ENCODE measurements at regions not wholly inside any gene's neighbourhood (a gene's known extent, or its start where the extent isn't known, plus 50 kb on each side); places are given as distances from the start of the nearest gene placed in this dataset.

- no peak for TF ChIP-seq MZF1 (tag by site-specific recombination; IDR thresholded peaks at IDR 0.05; ENCODE audit: borderline replicate concordance)
- TF ChIP-seq ZNF549 (tag by site-specific recombination; IDR thresholded peaks at IDR 0.05), result no peak
- no peak for TF ChIP-seq ZNF174 (tag by site-specific recombination; IDR thresholded peaks at IDR 0.05)
- no peak for TF ChIP-seq CTCF (tag by site-specific recombination; IDR thresholded peaks at IDR 0.05)
- TF ChIP-seq ZNF274 (IDR thresholded peaks at IDR 0.05; ENCODE audit: low read length), result no peak
- TF ChIP-seq ZNF274 (tag by site-specific recombination; IDR thresholded peaks at IDR 0.05; ENCODE audit: borderline replicate concordance), result no peak
- TF ChIP-seq ZNF449 (tag by site-specific recombination; IDR thresholded peaks at IDR 0.05), result no peak
- no peak for TF ChIP-seq ZBTB8A (tag by site-specific recombination; IDR thresholded peaks at IDR 0.05)
- TF ChIP-seq GFI1B (tag by site-specific recombination; IDR thresholded peaks at IDR 0.05), result no peak
- TF ChIP-seq ZNF138 (tag by site-specific recombination; IDR thresholded peaks at IDR 0.05; ENCODE audit: borderline replicate concordance), result no peak
- TF ChIP-seq ZNF623 (tag by site-specific recombination; IDR thresholded peaks at IDR 0.05), result no peak
- no peak for TF ChIP-seq ZBTB21 (tag by site-specific recombination; IDR thresholded peaks at IDR 0.05)
- no peak for TF ChIP-seq ZBTB11 (tag by site-specific recombination; conservative IDR thresholded peaks at IDR 0.05; ENCODE audit: low read depth)
These were observed 139.9 kb upstream of the AKR1E2 start for GRCh38 chr10:4685904-4686643.
